B cell (primary cell): ENCODE measurements at regions not wholly inside any gene's neighbourhood (a gene's known extent, or its start where the extent isn't known, plus 50 kb on each side); places are given as distances from the start of the nearest gene placed in this dataset.

Experiments
- ATAC-seq: fragments of 200-7000 bp; cut with Tn5 transposase; one replicate; pipeline ENCODE4 v1.10.0; 2021; ENCODE audit warnings: low read depth, mild to moderate bottlenecking, moderate number of reproducible peaks, moderate library complexity
- CTCF ChIA-PET: fragments of 350-600 bp; sonication (Branson Sonifier 250); formaldehyde crosslinking; loops from one replicate; lab custom pipeline; 2021; ENCODE audit warnings: antibody characterized with exemption, inconsistent platforms; lab: Charles Lee
- POLR2A ChIA-PET: fragments of 350-600 bp; sonication (Branson Sonifier 250); formaldehyde crosslinking; loops from one replicate; lab custom pipeline; 2021; ENCODE audit warnings: antibody characterized with exemption; lab: Charles Lee
- DNase-seq: peaks from one replicate; pipeline ENCODE4 v3.0.0; 2013
- H2AFZ ChIP-seq: 2 replicates; pipeline ENCODE4 v1.6.1; 2012; ENCODE audit warnings: mild to moderate bottlenecking, low read depth, low read length; ENCODE audit not compliant: insufficient read depth, poor library complexity, severe bottlenecking
- H3K27ac ChIP-seq, 2 donors: 1 replicate in 1 of 2; 2 replicates in 1 of 2; pipeline ENCODE4 v1.5.1; 2012 to 2013; ENCODE audit warnings: low read length in 2 of 2, mild to moderate bottlenecking in 2 of 2, moderate library complexity in 1 of 2
- H3K27me3 ChIP-seq, 4 experiments: fragments of 200-600 bp in 1 of 4; sonication (generic) in 1 of 4; replicated peaks in 1 of 4; 1 replicate in 2 of 4; 2 replicates in 2 of 4; pipeline versions ENCODE4 v1.6.1 to v1.7.0; 2013 to 2016; ENCODE audit warnings: low read length in 3 of 4, mild to moderate bottlenecking in 2 of 4, mixed read lengths in 1 of 4, moderate library complexity in 1 of 4; ENCODE audit not compliant: insufficient read depth in 4 of 4, control insufficient read depth in 3 of 4; ENCODE audit errors: control extremely low read depth in 1 of 4
- H3K36me3 ChIP-seq, 2 experiments: replicated peaks in 1 of 2; 1 replicate in 1 of 2; 2 replicates in 1 of 2; pipeline versions ENCODE4 v1.6.1 to v1.7.1; 2013; ENCODE audit warnings: low read length in 1 of 2; ENCODE audit not compliant: insufficient read depth in 2 of 2, control insufficient read depth in 1 of 2; ENCODE audit errors: control extremely low read depth in 1 of 2, extremely low read depth in 1 of 2
- H3K4me1 ChIP-seq, 2 donors: fragments of 200-600 bp in 1 of 2; sonication (generic) in 1 of 2; 1 replicate in 1 of 2; 2 replicates in 1 of 2; pipeline versions ENCODE4 v1.5.1 to v1.6.1; 2013 to 2017; ENCODE audit warnings: low read length in 2 of 2; ENCODE audit not compliant: control insufficient read depth in 2 of 2, insufficient read depth in 2 of 2
- H3K4me2 ChIP-seq: replicated peaks from 2 replicates; pipeline ENCODE3; 2012; ENCODE audit warnings: mild to moderate bottlenecking, low read depth, low read length; ENCODE audit not compliant: poor library complexity, severe bottlenecking
- H3K4me3 ChIP-seq, 5 experiments: fragments of 200-600 bp in 1 of 5; sonication (generic) in 1 of 5; 1 replicate in 3 of 5; 2 replicates in 2 of 5; pipeline versions ENCODE4 v1.5.1 to v1.7.0; 2011 to 2016; ENCODE audit warnings: low read length in 4 of 5, mild to moderate bottlenecking in 4 of 5, low read depth in 2 of 5, control low read depth in 1 of 5, moderate library complexity in 1 of 5; ENCODE audit not compliant: insufficient read depth in 1 of 5; ENCODE audit errors: control extremely low read depth in 1 of 5, extremely low read depth in 1 of 5
- H3K79me2 ChIP-seq: fragments of 200-600 bp; sonication (generic); one replicate; pipeline ENCODE4 v1.6.0; 2016; ENCODE audit warnings: low read length; ENCODE audit not compliant: control insufficient read depth, insufficient read depth
- H3K9ac ChIP-seq: fragments of 200-600 bp; sonication (generic); 2 replicates; pipeline ENCODE4 v1.6.1; 2017; ENCODE audit warnings: mild to moderate bottlenecking, low read length, moderate library complexity
- H3K9me3 ChIP-seq, 3 donors: one replicate each; pipeline versions ENCODE4 v1.6.1 to v1.7.1; 2013; ENCODE audit warnings: low read length in 2 of 3; ENCODE audit not compliant: control insufficient read depth in 2 of 3, insufficient read depth in 1 of 3; ENCODE audit errors: control extremely low read depth in 1 of 3
- H4K20me1 ChIP-seq: 2 replicates; pipeline ENCODE4 v1.6.0; 2012; ENCODE audit warnings: mild to moderate bottlenecking, low read length; ENCODE audit not compliant: insufficient read depth, control insufficient read depth, poor library complexity, severe bottlenecking
- H3K27ac Mint-ChIP-seq: one replicate; pipeline ENCODE4 v1.8.0; 2021; ENCODE audit warnings: mixed read lengths
- H3K27me3 Mint-ChIP-seq: one replicate; pipeline ENCODE4 v1.8.0; 2021; ENCODE audit warnings: mixed read lengths
- H3K4me1 Mint-ChIP-seq: one replicate; pipeline ENCODE4 v1.8.0; 2021; ENCODE audit warnings: mixed read lengths
- H3K4me3 Mint-ChIP-seq: one replicate; pipeline ENCODE4 v1.8.0; 2021; ENCODE audit warnings: mixed read lengths
- H3K9me3 Mint-ChIP-seq: one replicate; pipeline ENCODE4 v1.8.0; 2022; ENCODE audit warnings: mixed read lengths; ENCODE audit not compliant: insufficient read depth
- CTCF ChIP-seq: fragments of 200-600 bp; IDR thresholded peaks from one replicate; pipeline ENCODE4 v1.8.0; 2022; ENCODE audit warnings: antibody characterized with exemption, mild to moderate bottlenecking
- EZH2 ChIP-seq: IDR thresholded peaks from 2 replicates; pipeline ENCODE4 v1.6.1; 2012; ENCODE audit warnings: borderline replicate concordance, low read depth, mild to moderate bottlenecking, moderate library complexity, low read length; ENCODE audit not compliant: insufficient read depth, poor library complexity, severe bottlenecking
- WGBS: methylation state at CpG from one replicate; pipeline ENCODE4 v1.1.5; 2013; ENCODE audit warnings: missing lambda C conversion rate; ENCODE audit not compliant: insufficient coverage; 5-methylcytosine and 5-hydroxymethylcytosine counted together
- intact Hi-C: fragments of 100-400 bp; cut with micrococcal nuclease; formaldehyde crosslinking; loops from one replicate; pipeline ENCODE4 v1.10.0; 2022

- no peak overlapping the region for H3K9ac ChIP-seq
- H3K27ac ChIP-seq = no peak overlapping the region
- ATAC-seq (no peak), DNase-seq (no peak)
- H3K4me1 ChIP-seq = no peaks in the 10 kb centered on the region
- no peaks in the 10 kb centered on the region for H3K4me1 Mint-ChIP-seq
- no peak overlapping the region for H3K27ac Mint-ChIP-seq
- no peaks in the 10 kb centered on the region for H3K36me3 ChIP-seq
- H3K4me2 ChIP-seq = no peak overlapping the region
- no peak overlapping the region for H2AFZ ChIP-seq
- H3K27me3 ChIP-seq = peaks cover 0 to 28% (median 0%) of the 10 kb centered on the region in 4 experiments
- no peaks in the 10 kb centered on the region for H4K20me1 ChIP-seq
- no peak overlapping the region for H3K4me3 ChIP-seq
- CTCF ChIA-PET = no interaction called here
- intact Hi-C loops = no loop called here
- peaks cover 3% of the 10 kb centered on the region for H3K27me3 Mint-ChIP-seq
- no peaks in the 10 kb centered on the region for H3K79me2 ChIP-seq
- POLR2A ChIA-PET = no interaction called here
- WGBS = 72% methylated on average over 31 of the region's 32 CpGs
- H3K4me3 Mint-ChIP-seq = no peak overlapping the region
- no peak for TF ChIP-seq CTCF
- TF ChIP-seq EZH2 = no peak
- no peaks in the 10 kb centered on the region for H3K9me3 Mint-ChIP-seq
- peaks cover 0 to 3% (median 0%) of the 10 kb centered on the region in 3 donors for H3K9me3 ChIP-seq
Observed at GRCh38 chr12:132407451-132407961, 78.1 kb upstream of the GALNT9 start.

GRCh38 chr12:132406493-132407450, 77.4 kb upstream of the GALNT9 start:
- Histone ChIP-seq H3K4me3 (no peak overlapping the region), H3K4me1 (no peaks in the 10 kb centered on the region), H3K79me2 (no peaks in the 10 kb centered on the region), H3K9ac (no peak overlapping the region), H3K9me3 (peaks cover 0 to 3% (median 0%) of the 10 kb centered on the region in 3 donors), H3K27me3 (peaks cover 0 to 31% (median 0%) of the 10 kb centered on the region in 4 experiments), H2AFZ (no peak overlapping the region), H3K36me3 (no peaks in the 10 kb centered on the region), H4K20me1 (no peaks in the 10 kb centered on the region), H3K27ac (no peak overlapping the region), H3K4me2 (no peak overlapping the region)
- no peak for TF ChIP-seq CTCF
- no peak for TF ChIP-seq EZH2
- H3K4me1 Mint-ChIP-seq = no peaks in the 10 kb centered on the region
- no peak overlapping the region for H3K27ac Mint-ChIP-seq
- POLR2A ChIA-PET = no interaction called here
- 87% methylated on average over 58 of the region's 67 CpGs for WGBS
- no peaks in the 10 kb centered on the region for H3K9me3 Mint-ChIP-seq
- CTCF ChIA-PET = no interaction called here
- H3K4me3 Mint-ChIP-seq = no peak overlapping the region
- no peak for DNase-seq
- intact Hi-C loops = no loop called here
- peaks cover 5% of the 10 kb centered on the region for H3K27me3 Mint-ChIP-seq
- ATAC-seq = no peak
